ENCODE measurements at regions not wholly inside any gene's neighbourhood (a gene's known extent, or its start where the extent isn't known, plus 50 kb on each side); places are given as distances from the start of the nearest gene placed in this dataset.

- H3K9me3 Mint-ChIP-seq = no peaks in the 10 kb centered on the region
Observed at GRCh38 chr16:7137560-7138330, 194.9 kb upstream of the RBFOX1 start.

GRCh38 chr16:7132465-7132864 lies 200.2 kb upstream of the RBFOX1 start:
- no peaks in the 10 kb centered on the region for H3K27me3 Mint-ChIP-seq
- TF ChIP-seq CTCF (conservative IDR thresholded peaks at IDR 0.05) = no peak
- no peak overlapping the region for H3K4me3 Mint-ChIP-seq
- no peak for DNase-seq (ENCODE audit: extremely low spot score, unreplicated experiment)
- H3K36me3 Mint-ChIP-seq = no peaks in the 10 kb centered on the region
- H3K27ac Mint-ChIP-seq = no peak overlapping the region
- no peaks in the 10 kb centered on the region for H3K9me3 Mint-ChIP-seq
- no peaks in the 10 kb centered on the region for H3K4me1 Mint-ChIP-seq (ENCODE audit: unreplicated experiment)

More at GRCh38 chr16:7137560-7138330, 194.9 kb upstream of the RBFOX1 start:
- H3K27me3 Mint-ChIP-seq = peaks cover 21% of the 10 kb centered on the region
- H3K27ac Mint-ChIP-seq = no peak overlapping the region
- no peaks in the 10 kb centered on the region for H3K36me3 Mint-ChIP-seq
- TF ChIP-seq CTCF (conservative IDR thresholded peaks at IDR 0.05) = no peak
- no peak overlapping the region for H3K4me3 Mint-ChIP-seq
- no peak for DNase-seq (ENCODE audit: extremely low spot score, unreplicated experiment)
- no peaks in the 10 kb centered on the region for H3K4me1 Mint-ChIP-seq (ENCODE audit: unreplicated experiment)

GRCh38 chr16:7124701-7125100 lies 207.9 kb upstream of the RBFOX1 start:
- Mint-ChIP-seq H3K36me3 (no peaks in the 10 kb centered on the region), H3K4me1 (ENCODE audit: unreplicated experiment) (no peaks in the 10 kb centered on the region), H3K9me3 (no peaks in the 10 kb centered on the region), H3K27me3 (peaks cover 9% of the 10 kb centered on the region), H3K27ac (no peak overlapping the region), H3K4me3 (no peak overlapping the region)
- no peak for TF ChIP-seq CTCF (conservative IDR thresholded peaks at IDR 0.05)
- no peak for DNase-seq (ENCODE audit: extremely low spot score, unreplicated experiment)

GRCh38 chr16:7124242-7124641 lies 208.4 kb upstream of the RBFOX1 start:
- Mint-ChIP-seq H3K9me3 (no peaks in the 10 kb centered on the region), H3K4me3 (no peak overlapping the region), H3K36me3 (no peaks in the 10 kb centered on the region), H3K4me1 (ENCODE audit: unreplicated experiment) (no peaks in the 10 kb centered on the region), H3K27me3 (peaks cover 9% of the 10 kb centered on the region), H3K27ac (no peak overlapping the region)
- TF ChIP-seq CTCF (conservative IDR thresholded peaks at IDR 0.05) = no peak
- DNase-seq (ENCODE audit: extremely low spot score, unreplicated experiment) = no peak

GRCh38 chr16:7116734-7117133 lies 215.9 kb upstream of the RBFOX1 start:
- TF ChIP-seq CTCF (conservative IDR thresholded peaks at IDR 0.05) = no peak
- H3K4me1 Mint-ChIP-seq (ENCODE audit: unreplicated experiment) = no peaks in the 10 kb centered on the region
- no peaks in the 10 kb centered on the region for H3K36me3 Mint-ChIP-seq
- no peaks in the 10 kb centered on the region for H3K9me3 Mint-ChIP-seq
- H3K27me3 Mint-ChIP-seq = peaks cover 6% of the 10 kb centered on the region
- DNase-seq (ENCODE audit: extremely low spot score, unreplicated experiment) = no peak
- no peak overlapping the region for H3K27ac Mint-ChIP-seq
- H3K4me3 Mint-ChIP-seq = no peak overlapping the region
